Activated CD8-positive, alpha-beta memory T cell treated with anti-CD3 and anti-CD28 coated beads, Interleukin-2, amount 50 U/mL, for 24 hours (primary cell): ENCODE measurements at regions not wholly inside any gene's neighbourhood (a gene's known extent, or its start where the extent isn't known, plus 50 kb on each side); places are given as distances from the start of the nearest gene placed in this dataset.
"Not testable (repeated sequence)": the region's sequence is repeated elsewhere in the genome, so short reads cannot be mapped to it uniquely, and the experiment has no call there.

Experiments used
- DNase-seq: peaks from one replicate; pipeline ENCODE4 v3.0.0-alpha.2; 2020; ENCODE audit errors: extremely low read depth

- DNase-seq: not testable (repeated sequence)
Measured at GRCh38 chr3:75444634-75445033, 219.5 kb upstream of the FRG2C start.

GRCh38 chr3:75445234-75445633 is 218.9 kb upstream of the FRG2C start:
- DNase-seq: not testable (repeated sequence)

DNA sequence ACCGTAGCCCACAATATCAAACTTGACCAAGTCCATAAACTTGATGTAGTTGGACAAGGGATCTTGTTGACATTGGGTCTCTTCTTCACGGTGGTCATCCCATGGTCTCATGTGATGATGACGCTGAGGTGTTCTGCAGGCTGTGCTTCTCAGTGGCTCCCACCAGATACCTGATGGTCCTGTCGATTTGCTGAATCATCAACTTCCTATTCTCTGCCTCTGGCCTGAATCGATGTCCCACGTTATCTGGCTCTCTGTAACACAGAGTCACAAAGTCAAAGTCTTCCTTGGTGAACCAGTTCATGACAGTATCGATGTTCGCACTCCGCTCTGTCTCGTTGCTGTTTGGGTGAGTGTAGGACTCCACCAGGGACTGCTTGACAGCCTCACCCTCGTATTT is 217.2 kb upstream of the FRG2C start:
- DNase-seq: not testable (repeated sequence)

- DNase-seq: not testable (repeated sequence)
Measured at GRCh38 chr3:75453328-75453727, 210.8 kb upstream of the FRG2C start.

GRCh38 chr3:75453839-75454238 is 210.3 kb upstream of the FRG2C start:
- not testable (repeated sequence) for DNase-seq

- DNase-seq: not testable (repeated sequence)
Measured at GRCh38 chr3:75474530-75474929, 189.6 kb upstream of the FRG2C start.

- DNase-seq: not testable (repeated sequence)
Measured at GRCh38 chr3:75496600-75496999, 167.5 kb upstream of the FRG2C start.

DNA sequence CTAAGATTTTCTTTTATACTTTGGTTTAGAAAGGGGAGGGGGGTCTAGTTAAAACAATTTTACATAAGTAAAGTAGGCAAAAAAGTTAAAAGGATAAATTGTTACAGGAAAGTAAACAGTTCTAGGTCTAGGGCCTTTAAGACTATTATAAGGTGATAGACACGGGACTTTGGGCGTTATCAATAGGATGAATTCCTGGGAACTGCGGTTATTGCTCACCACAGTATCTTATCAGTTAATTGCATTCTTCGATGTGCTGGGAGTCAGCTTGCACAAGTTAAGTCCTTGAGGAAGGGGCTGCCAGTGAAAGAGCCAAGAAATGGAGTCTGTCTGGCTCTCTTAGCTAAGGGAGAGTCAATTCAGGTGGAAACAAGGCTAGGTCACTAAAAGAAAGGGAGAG is 163.8 kb upstream of the FRG2C start:
- not testable (repeated sequence) for DNase-seq

DNA sequence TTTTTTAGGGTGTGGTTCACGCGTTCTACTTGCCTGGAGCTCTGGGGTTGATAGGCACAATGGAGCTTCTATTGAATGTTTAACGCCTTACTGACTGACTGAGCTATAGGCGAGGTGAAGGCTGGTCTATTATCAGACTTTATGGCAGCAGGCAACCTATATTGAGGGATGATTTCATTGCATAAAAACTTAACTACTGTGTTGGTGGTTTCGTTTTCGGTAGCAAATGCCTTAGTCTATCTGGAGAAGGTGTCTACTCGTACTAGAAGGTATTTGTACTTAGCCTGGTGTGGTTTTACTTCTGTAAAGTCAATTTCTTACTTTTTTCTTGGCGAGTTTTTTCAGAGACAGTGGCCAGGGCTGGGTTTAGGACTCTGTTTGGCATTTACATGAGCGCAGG is 162.0 kb upstream of the FRG2C start:
- DNase-seq: not testable (repeated sequence)

GRCh38 chr3:75502769-75503756 is 161.1 kb upstream of the FRG2C start:
- not testable (repeated sequence) for DNase-seq

DNA sequence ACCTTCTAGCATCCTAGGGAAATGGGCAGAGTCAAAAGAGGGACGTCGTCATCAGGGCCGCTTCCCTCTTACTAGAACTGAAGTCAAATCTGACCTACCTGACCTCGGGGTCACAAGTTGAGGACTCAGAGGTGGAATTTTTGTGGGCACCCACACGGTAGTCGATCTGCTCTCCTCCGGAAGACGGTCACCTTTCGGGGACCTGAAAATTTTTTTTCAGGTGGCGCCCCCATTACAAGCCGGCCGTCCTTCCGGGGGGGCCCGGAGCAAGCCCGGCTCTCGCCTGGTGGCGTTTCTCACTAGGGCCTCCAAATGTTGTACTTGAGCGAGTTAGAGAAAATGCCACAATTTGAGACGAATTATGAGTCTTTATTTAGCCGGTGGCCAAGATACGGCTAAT is 157.5 kb upstream of the FRG2C start:
- DNase-seq: no peak

- DNase-seq: not testable (repeated sequence)
Measured at GRCh38 chr3:75507956-75508355, 156.2 kb upstream of the FRG2C start.

- DNase-seq: not testable (repeated sequence)
Measured at GRCh38 chr3:75527657-75528056, 136.5 kb upstream of the FRG2C start.

- not testable (repeated sequence) for DNase-seq
Measured at GRCh38 chr3:75552095-75552494, 112.0 kb upstream of the FRG2C start.

- DNase-seq: not testable (repeated sequence)
Measured at GRCh38 chr3:75564427-75564826, 99.7 kb upstream of the FRG2C start.

DNA sequence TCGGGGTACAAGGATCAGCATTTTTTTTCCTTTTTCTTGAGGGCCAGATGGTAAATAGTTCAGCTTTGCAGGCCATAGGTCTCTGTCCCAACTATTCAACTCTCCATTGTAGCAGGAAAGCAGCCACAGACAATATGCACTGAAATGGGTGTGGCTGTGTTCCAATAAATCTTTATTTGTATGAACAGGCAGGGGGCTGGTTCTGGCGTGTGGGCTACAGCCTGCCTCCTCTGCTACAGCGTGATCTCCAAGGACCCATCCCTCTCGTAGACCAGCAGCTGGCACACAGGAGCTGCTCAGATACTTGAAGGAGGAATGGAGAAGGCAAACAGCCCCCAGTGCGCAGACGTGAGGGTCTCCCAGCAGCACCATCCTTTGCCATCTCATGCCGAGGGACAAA is 91.8 kb upstream of the FRG2C start:
- not testable (repeated sequence) for DNase-seq

DNA sequence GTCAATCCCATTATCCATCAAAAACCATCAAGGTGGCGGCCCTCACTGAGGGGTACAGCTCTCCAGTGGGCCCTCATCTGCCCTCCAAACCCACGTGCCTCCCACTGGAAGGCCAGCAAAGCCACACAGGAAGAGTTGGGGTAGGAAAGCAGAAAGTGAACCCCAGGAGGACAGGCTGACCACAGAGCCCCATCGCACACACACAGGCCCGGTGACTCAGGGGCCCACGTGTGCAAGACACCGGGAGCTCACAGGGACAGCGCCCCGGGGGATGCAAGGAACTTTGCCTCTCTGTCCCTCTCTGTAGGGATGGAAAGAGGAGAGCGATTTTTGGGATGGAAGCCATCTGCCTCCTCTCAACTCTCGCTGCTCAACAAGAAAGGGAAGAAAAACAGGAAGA is 85.0 kb upstream of the FRG2C start:
- DNase-seq: not testable (repeated sequence)

DNA sequence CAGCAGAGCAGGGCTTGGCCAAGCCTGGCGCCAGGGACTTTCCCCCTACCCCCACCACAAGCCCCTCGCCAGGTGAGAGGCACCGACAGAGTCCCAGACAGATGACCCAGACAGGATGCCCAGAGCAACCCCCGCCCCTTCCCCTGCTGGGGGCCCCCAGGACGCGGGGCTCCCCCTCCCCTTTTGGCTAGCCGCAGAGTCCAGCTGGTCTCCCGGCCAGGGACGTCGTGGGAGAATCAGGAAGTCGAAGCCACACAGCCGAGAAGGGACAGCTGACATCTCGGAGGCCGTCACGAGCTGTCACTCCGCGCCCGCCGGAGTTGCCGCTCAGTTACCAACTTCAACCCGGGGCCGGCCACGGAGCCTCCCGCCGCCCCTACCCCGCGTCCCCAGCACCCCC is 84.6 kb upstream of the FRG2C start:
- DNase-seq: not testable (repeated sequence)

GRCh38 chr3:75579981-75580782 is 83.9 kb upstream of the FRG2C start:
- DNase-seq: not testable (repeated sequence)

DNA sequence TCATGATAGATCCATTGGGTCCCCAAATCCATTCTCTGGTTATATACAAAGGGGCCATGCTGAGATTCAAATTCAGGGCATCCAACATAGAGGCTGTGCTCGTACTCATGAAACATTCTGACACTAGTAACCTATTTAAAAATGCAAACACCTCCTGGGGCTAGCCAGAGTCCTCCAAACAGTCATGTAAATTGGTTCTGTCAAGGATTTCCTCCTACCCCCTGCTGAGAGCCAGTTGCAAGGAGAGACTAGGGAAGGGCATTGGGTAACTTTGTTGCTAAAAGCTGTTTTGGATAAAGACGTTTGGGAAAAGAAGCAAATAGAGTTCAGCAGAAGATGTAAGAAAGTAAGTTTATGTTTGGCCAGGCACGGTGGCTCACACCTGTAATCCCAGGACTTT is 81.6 kb upstream of the FRG2C start:
- not testable (repeated sequence) for DNase-seq

- DNase-seq: not testable (repeated sequence)
Measured at GRCh38 chr3:75583116-75583515, 81.0 kb upstream of the FRG2C start.

GRCh38 chr3:75587695-75588094 is 76.4 kb upstream of the FRG2C start:
- DNase-seq: not testable (repeated sequence)
